HG03045 (cell line): ENCODE measurements at regions not wholly inside any gene's neighbourhood (a gene's known extent, or its start where the extent isn't known, plus 50 kb on each side); places are given as distances from the start of the nearest gene placed in this dataset.
"Not testable (repeated sequence)": the region's sequence is repeated elsewhere in the genome, so short reads cannot be mapped to it uniquely, and the experiment has no call there.

Source experiments
- ATAC-seq: cut with Tn5 transposase; IDR thresholded peaks from one replicate; pipeline ENCODE4 v1.9.1; 2021; ENCODE audit warnings: mild to moderate bottlenecking, moderate library complexity; ENCODE audit not compliant: unreplicated experiment

DNA sequence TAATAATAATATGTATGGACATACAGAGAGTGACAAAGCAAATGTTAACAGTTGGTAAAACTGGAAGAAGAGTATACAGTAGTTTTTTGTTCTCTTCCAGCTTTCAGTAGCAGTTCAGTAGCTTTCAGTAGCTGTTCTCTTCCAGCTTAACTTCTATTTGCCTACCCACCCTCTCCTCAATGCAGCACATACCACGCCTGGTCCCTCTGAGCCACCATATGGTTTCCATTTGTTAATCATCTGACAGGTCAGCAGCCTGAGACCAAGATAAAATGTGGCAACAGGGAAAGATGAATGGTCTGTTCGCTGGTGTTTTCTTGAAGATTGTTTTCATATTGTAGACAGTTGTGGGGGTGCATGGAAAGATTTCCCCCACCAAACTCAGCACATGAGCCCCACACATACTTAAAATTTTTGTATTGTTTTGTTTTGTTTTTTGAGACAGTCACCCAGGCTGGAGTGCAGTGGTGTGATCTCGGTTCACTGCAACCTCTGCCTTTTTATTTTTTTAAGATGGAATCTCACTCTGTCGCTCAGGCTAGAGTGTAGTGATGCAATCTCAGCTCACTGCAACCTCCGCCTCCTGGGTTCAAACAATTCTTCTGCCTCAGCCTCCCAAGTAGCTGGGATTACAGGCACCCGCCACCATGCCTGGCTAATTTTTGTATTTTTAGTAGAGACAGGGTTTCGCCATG is 56.8 kb downstream of the ATP6V0E2 start:
- not testable (repeated sequence) for ATAC-seq

DNA sequence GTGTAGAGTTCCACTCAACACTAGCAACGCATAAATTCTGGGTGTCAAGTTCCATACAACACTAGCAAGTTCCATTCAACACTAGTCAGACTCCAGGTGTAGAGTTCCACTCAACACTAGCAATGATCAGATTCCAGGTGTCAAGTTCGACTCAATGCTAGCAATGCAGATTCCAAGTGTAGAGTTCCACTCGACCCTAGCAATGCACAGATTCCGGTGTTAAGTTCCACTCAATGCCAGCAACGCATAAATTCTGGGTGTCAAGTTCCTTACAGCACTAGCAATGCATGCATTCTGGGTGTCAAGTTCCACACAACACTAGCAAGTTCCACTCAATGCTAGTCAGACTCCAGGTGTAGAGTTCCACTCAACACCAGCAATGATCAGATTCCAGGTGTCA is 60.0 kb downstream of the ATP6V0E2 start:
- not testable (repeated sequence) for ATAC-seq

DNA sequence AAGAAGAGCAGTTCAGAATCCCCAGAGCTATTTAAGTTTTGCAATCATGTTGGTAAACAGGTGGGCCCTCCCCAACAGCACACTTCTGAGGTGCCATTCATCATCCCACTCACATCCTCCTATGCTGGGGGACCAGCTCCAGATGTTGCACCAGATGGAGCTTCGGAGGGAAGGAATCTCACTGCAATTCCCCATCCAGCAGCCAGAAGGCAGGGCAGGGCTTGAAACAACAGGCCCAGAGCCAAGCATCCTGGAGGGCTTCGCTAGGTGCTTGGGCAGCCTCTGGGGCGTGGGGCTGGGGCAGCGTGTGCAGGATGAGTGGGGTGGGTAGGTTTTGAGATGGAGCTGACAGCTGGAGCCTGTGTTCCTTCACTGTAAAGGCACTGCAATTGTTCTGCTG is 73.6 kb downstream of the ATP6V0E2 start:
- ATAC-seq = not testable (repeated sequence)

DNA sequence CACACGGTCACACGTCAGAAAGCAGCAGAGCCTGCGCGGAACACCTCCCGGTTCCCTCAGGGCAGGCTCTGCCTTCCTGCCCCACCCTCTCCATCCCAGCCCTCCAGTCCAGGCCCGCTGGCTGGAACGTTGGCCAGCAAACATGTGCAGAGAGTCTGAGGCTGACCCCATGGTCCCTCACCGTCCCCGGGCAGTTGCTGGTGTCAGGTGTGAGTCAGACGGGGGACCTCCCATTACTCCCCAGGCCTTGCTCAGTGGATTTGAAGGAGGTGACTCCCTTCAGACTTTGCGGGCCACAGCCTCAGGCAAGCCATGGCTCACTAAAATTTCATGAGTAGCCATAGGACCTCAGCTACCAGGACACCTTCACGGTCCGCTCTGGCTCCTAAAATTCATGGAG is 74.7 kb downstream of the ATP6V0E2 start:
- ATAC-seq = not testable (repeated sequence)

DNA sequence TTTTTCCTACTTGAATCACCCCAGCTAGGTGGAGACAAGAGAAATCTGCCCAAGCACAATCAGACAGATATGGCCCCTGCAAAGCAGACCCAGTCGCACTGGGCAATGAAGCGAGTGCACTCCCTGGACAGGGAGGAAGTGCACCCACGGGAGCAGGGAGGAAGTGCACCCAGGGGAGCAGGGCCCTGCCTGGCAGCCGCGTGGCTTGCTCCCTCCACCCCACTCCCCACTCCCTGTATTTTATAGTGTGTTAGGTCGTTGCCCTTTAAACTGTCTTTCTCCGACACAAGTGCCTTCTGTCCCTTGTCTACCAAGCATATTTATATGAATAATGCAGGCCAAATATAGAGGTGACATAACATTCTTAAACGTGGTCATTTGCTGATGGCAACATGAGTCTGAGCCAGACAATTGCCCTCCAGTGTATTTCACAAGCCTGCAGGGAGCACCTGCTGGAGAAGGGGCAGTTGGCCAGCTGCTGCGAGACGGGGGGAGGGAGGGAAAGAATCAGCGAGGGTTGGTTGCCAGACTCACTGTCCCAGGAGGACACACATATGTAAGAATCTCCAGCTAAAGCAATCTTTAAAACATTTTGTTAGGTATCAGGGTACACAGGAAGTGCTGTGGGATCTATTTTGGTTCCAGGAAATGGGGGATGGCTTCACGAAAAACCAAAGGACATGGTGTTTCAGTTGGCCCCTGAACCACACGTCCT is 76.3 kb downstream of the ATP6V0E2 start:
- not testable (repeated sequence) for ATAC-seq

DNA sequence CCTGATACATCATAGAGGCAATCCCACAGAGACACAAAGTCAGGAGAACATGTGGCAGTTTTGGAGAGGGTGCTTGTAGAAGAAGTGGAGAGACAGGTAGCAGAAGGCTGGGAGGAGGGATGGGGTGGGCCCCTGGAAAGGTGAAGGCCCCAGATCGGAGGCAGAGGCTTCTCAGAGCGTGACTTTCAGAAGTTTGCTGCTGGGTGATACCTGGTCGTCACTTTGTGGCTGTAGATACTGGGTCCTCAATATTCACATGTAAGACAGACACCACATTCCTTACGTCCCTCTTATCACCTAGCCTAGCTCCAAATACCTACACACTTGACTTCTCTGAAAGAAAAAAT is 76.8 kb downstream of the ATP6V0E2 start:
- ATAC-seq = not testable (repeated sequence)

DNA sequence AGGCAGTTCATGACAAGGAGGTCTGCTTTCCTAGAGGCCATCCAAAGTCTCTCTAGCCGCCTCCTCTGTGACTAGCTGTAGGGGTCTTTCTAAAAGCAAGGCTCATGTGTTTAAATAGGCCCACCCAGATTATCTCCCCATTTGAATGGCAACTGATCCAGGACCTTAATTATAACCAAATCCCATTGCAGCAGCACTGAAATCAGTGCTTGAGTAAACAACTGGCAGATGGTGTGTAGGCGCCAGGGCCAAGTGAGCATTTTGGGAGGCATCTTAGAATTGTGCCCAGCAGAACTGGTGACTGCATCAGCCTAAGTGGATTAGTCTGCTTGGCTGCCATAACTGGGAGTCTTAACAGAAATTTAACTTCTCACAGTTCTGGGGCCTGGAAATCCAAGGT is 77.8 kb downstream of the ATP6V0E2 start:
- not testable (repeated sequence) for ATAC-seq

DNA sequence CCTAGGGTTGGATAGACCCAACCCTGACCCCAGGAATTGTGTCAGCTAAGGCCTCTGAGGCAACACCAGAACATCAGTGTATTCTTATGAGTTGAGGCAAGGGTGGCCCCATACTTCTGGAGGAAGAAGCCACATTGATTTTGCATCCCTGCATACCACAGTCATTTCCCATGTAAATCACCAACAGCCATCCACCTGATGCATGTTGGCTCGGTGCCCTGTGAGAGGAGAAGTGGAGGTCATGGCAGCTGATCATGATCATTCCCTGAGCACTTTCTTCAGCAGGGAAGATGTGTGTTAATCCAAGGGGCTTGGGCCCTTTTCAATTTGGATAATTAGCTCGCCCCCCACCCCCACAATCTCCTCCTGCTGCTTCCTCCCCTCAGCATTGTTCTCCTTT is 85.1 kb downstream of the ATP6V0E2 start:
- ATAC-seq = not testable (repeated sequence)

DNA sequence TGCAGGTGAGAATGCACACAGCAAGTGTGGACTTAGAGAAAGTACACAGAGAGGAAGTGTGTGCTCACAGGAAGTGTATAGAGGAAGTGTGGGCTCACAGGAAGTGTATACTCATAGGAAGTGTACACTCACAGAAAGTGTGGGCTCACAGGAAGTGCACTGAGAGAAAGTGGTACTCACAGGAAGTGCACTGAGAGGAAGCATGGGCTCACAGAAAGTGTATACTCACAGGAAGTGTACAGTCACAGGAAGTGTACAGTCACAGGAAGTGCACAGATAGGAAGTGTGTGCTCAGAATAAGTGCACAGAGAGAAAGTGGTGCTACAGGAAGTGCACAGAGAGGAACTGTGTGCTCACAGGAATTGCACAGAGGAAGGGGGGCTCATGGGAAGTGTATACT is 87.1 kb downstream of the ATP6V0E2 start:
- ATAC-seq = not testable (repeated sequence)

DNA sequence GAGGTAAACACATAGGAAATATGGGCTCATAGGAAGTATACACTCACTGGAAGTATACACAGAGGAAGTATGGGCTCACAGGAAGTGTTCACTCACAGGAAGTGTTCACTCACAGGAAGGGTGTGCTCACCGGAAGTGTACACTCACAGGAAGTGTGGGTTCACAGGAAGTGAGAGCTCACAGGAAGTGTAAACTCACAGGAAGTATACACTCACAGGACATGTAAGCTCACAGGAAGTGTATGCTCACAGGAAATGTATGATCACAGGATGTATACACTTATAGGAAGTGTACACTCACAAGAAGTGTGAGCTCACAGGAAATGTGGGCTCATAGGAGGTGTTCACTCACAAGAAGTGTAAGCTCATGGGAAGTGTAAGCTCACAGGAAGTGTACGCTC is 88.1 kb downstream of the ATP6V0E2 start:
- not testable (repeated sequence) for ATAC-seq

DNA sequence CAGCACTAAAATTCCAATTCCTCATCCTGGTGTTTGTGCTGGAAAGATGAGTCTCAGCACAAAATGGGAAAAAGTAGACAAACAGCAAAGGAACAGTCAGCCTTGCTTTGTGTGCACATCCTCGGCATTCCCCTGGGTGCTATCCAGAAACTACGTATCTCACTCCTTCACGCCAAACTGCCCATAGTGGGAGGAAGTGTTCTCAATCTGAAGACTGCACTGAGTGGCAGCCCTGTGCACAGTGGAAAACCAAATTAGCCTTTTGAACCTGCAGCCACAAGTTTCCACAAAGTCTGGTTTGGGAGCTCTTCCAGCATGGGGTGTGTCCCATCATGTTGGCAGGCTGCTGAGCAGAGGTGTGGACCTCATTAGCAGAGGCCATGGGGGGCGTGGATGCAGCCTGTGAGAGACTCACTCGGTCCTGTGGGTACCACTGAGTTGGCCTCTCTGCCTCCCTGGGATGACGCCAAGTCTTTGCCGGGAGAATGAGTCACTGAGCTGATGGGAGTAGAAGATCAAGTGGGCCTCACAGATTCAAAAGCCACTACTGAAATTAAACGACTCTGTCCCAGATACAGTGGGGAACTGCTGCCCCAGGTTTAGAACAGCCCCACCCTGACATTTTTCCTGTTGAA is 89.0 kb downstream of the ATP6V0E2 start:
- not testable (repeated sequence) for ATAC-seq

DNA sequence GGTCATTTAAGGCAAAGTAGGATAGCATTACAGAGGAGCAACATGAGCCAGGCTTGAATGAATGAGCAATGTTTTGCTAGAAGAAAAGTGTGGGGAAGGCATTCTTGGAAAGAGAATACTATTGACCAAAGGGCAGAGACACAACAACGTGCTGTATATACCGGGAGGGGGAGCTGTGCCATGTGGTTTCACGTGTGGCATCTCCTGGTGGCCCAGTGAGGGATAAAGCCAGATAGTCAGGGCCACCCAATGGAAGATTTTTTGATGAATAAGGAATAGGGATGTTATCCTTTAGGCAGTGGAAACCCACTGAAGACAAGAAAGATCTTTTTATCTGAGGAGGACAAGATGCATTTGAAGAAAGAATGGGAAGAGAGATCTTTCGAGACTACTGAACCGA is 90.2 kb downstream of the ATP6V0E2 start:
- ATAC-seq = not testable (repeated sequence)

DNA sequence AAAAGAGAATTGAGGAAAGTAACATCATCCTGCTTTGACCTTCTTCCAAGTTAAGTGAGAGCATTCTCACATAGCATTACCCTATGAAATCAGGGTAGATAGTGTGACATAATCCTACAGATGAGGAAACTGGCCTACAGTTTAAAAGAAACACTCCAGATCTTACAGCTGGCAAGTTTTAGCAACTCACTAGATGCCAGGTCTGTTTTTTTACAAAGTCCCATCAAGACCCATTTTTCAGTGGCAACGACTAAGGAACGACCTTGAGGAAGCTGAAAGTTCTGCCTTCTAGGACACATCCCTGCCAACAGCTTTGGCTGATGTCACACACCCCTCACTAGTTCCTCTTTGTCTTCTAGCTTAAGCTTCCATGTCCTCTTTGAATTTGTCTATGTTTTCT is 92.7 kb downstream of the ATP6V0E2 start:
- ATAC-seq = not testable (repeated sequence)

DNA sequence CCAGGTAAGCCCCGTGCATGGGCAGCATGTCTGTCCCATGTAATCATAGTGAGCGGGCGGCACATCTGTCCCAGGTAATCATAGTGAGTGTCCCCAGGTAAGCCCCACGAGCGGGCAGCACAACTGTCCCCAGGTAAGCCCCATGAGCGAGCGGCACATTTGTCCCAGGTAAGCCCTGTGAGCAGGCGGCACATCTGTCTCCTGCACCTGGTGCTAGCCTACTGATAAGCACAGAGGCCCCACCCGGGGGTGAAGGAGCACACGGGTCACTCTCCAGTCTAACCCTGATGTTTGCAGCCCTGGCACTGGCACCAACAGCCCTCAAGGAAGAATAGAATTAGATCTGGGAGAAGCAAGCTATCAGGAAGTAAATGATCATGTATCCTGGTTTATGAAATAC is 99.2 kb downstream of the ATP6V0E2 start:
- ATAC-seq = not testable (repeated sequence)

DNA sequence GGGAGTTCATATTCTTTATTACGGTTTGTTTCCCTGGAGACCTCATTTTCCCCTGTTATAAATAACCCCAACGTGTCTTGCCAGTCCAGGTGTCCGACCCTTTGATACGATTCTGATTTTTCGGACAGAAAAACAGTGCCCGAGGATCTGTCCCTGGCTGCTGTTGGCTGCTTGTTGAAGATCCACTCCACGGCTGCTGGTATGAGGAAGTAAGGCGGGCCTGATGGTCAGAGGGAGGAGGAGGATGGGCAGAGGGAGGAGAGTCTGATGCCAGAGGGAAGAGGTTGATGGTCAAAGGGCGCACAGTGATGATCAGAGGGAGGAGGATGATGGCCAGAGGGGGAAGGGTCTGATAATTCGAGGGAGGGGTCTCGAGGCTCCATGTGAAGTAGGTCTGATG is 99.9 kb downstream of the ATP6V0E2 start:
- not testable (repeated sequence) for ATAC-seq

DNA sequence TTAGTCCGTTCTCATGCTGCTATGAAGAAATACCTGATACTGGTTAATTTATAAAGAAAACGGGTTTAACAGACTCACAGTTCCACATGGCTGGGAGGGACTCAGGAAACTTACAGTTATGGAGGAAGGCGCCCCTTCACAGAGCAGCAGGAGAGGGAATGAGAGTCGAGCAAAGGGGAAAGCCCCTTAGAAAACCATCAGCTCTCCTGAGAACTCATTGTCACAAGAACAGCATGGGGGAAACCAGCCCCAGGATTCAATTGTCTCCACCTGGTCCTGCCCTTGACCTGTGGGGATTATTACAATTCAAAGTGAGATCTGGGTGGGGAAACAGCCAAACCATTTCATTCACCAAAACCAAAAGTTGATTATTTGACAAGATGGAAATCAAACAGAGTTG is 101.8 kb downstream of the ATP6V0E2 start:
- not testable (repeated sequence) for ATAC-seq

DNA sequence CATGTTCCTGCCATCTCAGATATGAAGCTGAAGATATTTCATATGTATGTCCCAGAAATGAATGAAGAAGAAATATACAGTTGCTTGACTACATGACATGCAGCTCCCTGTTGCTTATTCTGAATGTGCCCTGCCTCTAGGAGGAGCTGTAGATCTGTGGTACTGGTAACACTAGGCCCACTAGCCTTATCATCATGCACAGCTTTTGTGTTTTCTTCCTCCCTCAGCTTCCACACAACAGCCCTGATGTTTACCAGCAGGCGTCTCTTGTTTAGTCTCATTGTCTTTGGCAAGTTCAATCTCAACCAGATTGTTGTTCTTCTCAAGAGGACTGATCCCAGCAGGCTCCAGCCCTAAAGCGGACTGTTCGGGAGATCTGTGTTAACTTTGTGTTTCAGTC is 104.8 kb downstream of the ATP6V0E2 start:
- ATAC-seq = not testable (repeated sequence)

DNA sequence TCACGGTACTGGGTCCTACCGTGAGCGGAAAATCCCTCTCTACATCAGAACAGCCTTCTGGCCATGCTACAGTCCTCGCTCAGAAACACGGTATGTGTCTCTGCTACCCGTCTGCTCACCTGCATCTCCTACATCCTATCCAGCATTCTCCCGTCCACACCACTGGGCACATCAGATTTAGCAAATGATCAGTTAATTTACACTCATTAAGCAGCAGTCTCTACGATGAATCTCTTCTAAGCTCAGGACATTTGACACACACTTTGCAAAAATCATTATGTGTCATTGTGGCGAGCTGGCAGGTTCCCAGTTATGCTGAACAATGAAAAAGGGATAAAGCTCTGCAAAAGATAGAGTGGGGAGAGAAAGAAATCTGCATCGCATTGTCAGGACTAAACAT is 105.2 kb downstream of the ATP6V0E2 start:
- not testable (repeated sequence) for ATAC-seq

DNA sequence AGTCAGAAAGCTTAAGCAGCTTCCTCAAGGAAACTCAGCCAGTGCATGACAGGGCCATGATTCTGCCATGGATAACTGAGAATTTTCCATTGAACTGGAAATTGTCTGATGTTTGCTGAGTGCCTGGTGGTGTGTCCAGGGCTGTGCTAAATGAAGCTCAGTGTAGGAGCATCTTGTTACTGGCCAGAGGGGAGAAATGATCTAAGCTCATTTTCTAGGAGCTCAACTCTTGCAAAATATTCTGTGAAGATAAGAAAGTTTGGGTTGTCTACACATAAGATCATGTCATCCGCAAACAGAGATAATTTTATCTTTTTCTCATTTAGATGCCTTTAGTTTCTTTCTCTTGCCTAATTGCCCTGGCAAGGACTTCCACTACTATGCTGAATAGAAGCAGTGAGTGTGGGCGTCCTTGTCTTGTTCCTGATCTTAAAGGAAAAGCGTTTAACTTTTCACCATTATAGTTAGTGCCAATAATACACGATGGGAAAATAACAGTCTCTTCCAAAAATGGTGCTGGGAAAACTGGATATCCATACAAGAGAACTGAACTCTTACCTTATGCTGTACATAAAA is 108.9 kb downstream of the ATP6V0E2 start:
- not testable (repeated sequence) for ATAC-seq

DNA sequence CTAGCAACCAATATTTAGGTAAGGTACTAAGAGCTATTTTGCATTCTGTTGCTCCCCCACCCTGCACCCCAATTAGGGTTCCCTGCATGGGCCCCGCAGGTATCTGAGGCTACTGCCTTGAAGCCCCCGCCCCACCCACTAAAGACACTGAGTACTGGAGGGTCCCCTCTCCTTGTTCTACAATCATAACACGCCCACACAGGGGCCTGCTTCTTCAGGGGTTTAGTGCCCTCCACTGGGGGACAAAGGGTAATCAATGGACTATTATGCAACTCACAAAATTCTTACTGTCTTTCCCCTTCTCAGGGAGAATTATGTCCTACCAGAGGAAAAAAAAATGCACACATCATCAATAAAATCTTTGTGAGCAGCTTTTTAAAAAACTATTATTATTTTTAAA is 113.1 kb downstream of the ATP6V0E2 start:
- ATAC-seq = not testable (repeated sequence)

DNA sequence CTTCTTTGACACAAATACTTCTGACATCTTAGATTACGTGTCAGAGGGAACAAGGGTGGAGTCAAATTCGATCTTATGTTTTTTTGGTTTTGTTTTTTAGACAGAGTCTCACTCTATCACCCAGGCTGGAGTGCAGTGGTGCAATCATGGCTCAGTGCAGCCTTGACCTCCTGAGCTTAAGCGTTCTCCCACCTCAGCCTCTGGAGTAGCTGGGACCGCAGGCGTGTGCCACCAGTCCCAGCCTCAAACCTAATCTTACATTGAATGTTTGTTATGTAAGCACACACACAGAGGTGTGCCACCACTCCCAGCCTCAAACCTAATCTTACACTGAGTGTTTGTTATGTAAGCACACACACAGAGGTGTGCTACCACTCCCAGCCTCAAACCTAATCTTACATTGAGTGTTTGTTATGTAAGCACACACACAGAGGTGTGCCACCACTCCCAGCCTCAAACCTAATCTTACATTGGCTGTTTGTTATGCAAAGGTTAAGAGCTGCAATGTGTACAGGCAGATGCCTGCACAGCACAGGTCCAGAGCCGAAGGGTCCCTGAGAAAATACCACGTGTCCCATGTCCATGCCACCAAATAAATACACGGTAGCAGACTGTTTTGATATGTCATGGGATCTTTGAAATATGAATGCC is 118.0 kb downstream of the ATP6V0E2 start:
- ATAC-seq = not testable (repeated sequence)
